ENCODE measurements at regions not wholly inside any gene's neighbourhood (a gene's known extent, or its start where the extent isn't known, plus 50 kb on each side); places are given as distances from the start of the nearest gene placed in this dataset.

GRCh38 chr2:217631115-217631514 lies 371.7 kb downstream of the TNS1 start:
- TF ChIP-seq CTCF (IDR thresholded peaks at IDR 0.05): no peak
- no peak for TF ChIP-seq POLR2A (IDR thresholded peaks at IDR 0.05)
